Stimulated activated naive CD4-positive, alpha-beta T cell treated with Interleukin-2 at 50 U/mL for 16 hours (primary cell): ENCODE measurements at regions not wholly inside any gene's neighbourhood (a gene's known extent, or its start where the extent isn't known, plus 50 kb on each side); places are given as distances from the start of the nearest gene placed in this dataset.
A peak's percentile ranks its signal among the peaks of the same experiment; 100 is the strongest.

Experiments used
- DNase-seq: peaks from one replicate; lab custom pipeline; 2025; lab: John Stamatoyannopoulos, UW

GRCh38 chr12:89950421-89950820 lies 241.8 kb upstream of the ATP2B1 start:
- no peak for DNase-seq

- peak; percentile 23 for DNase-seq
These were observed 241.0 kb upstream of the ATP2B1 start for GRCh38 chr12:89949457-89950195.

GRCh38 chr12:89948271-89949175 lies 239.9 kb upstream of the ATP2B1 start:
- DNase-seq, result no peak

- no peak for DNase-seq
These were observed 239.0 kb upstream of the ATP2B1 start for GRCh38 chr12:89947437-89948270.

GRCh38 chr12:89946518-89947135 lies 238.0 kb upstream of the ATP2B1 start:
- DNase-seq, result no peak

- no peak for DNase-seq
These were observed 236.5 kb upstream of the ATP2B1 start for GRCh38 chr12:89945123-89945522.

GRCh38 chr12:89943463-89943862 lies 234.8 kb upstream of the ATP2B1 start:
- no peak for DNase-seq

GRCh38 chr12:89941436-89941835 lies 232.8 kb upstream of the ATP2B1 start:
- DNase-seq, result no peak

- DNase-seq, result no peak
These were observed 231.0 kb upstream of the ATP2B1 start for GRCh38 chr12:89939522-89940215.

GRCh38 chr12:89936631-89937030 lies 228.0 kb upstream of the ATP2B1 start:
- DNase-seq, result no peak

GRCh38 chr12:89935850-89936249 lies 227.2 kb upstream of the ATP2B1 start:
- DNase-seq, result no peak

GRCh38 chr12:89933911-89934310 lies 225.3 kb upstream of the ATP2B1 start:
- no peak for DNase-seq

- no peak for DNase-seq
These were observed 224.3 kb upstream of the ATP2B1 start for GRCh38 chr12:89932954-89933353.

GRCh38 chr12:89928467-89928866 lies 219.8 kb upstream of the ATP2B1 start:
- no peak for DNase-seq

GRCh38 chr12:89927226-89927698 lies 218.6 kb upstream of the ATP2B1 start:
- no peak for DNase-seq

GRCh38 chr12:89924191-89924590 lies 215.6 kb upstream of the ATP2B1 start:
- no peak for DNase-seq

GRCh38 chr12:89923091-89923490 lies 214.5 kb upstream of the ATP2B1 start:
- no peak for DNase-seq

- no peak for DNase-seq
These were observed 212.2 kb upstream of the ATP2B1 start for GRCh38 chr12:89920866-89921265.

- DNase-seq, result no peak
These were observed 210.7 kb upstream of the ATP2B1 start for GRCh38 chr12:89919241-89919906.

GRCh38 chr12:89918172-89918846 lies 209.7 kb upstream of the ATP2B1 start:
- no peak for DNase-seq
